ENCODE measurements at regions not wholly inside any gene's neighbourhood (a gene's known extent, or its start where the extent isn't known, plus 50 kb on each side); places are given as distances from the start of the nearest gene placed in this dataset.

DNA sequence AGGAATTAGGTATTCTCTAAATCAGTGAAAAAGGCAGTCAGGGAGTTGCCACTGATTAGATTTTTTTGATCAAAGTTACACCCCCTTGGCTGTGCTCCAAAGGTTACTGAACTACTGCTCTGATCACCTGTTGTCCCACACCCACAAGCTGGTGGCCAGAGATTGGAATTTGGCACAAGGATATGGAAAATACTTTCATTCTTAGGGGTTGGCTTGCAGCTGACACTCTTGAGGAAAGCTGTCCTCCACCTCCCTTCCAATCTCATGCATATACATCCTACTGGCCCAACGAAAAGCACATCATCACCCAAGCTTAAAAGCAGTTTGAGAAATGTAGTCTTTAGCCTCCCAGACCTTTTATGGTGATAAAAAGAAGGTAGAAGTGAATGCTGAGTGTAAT, 329.5 kb upstream of the CHAC2 start:
- no peak for TF ChIP-seq CTCF (IDR thresholded peaks at IDR 0.05; ENCODE audit: unreplicated experiment)
- Mint-ChIP-seq H3K27me3 (no peaks in the 10 kb centered on the region), H3K4me1 (ENCODE audit: low read depth) (no peaks in the 10 kb centered on the region), H3K4me3 (ENCODE audit: low read depth) (no peak overlapping the region), H3K36me3 (ENCODE audit: insufficient read depth) (no peaks in the 10 kb centered on the region), H3K9me3 (ENCODE audit: low read depth) (no peaks in the 10 kb centered on the region), H3K27ac (no peak overlapping the region)
- DNase-seq (ENCODE audit: low spot score, unreplicated experiment) = no peak

- no peaks in the 10 kb centered on the region for H3K4me1 Mint-ChIP-seq (ENCODE audit: low read depth)
- no peaks in the 10 kb centered on the region for H3K36me3 Mint-ChIP-seq (ENCODE audit: insufficient read depth)
- H3K4me3 Mint-ChIP-seq (ENCODE audit: low read depth) = no peak overlapping the region
- H3K9me3 Mint-ChIP-seq (ENCODE audit: low read depth) = no peaks in the 10 kb centered on the region
- no peak for DNase-seq (ENCODE audit: low spot score, unreplicated experiment)
- TF ChIP-seq CTCF (IDR thresholded peaks at IDR 0.05; ENCODE audit: unreplicated experiment) = no peak
- H3K27me3 Mint-ChIP-seq = no peaks in the 10 kb centered on the region
- no peak overlapping the region for H3K27ac Mint-ChIP-seq
Measured at GRCh38 chr2:53437371-53437770, 330.2 kb upstream of the CHAC2 start.

DNA sequence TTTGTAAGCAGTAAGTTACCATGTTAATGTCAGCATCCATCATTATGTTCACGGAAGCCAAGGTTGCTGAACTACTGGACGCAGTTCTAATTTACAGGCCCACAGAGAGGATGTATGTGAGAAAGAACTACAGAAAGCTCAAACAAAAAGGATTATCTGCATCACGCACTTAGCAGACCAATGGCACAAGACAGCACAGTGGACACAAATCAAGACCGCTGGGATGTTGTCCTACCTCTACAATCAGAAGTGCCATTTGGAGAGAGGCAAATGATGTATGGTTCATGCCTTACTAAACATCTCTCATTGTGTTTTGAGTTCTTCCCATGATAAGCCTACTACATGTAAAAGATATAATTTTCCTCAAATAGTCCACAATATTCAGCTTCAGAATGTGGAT, 330.7 kb upstream of the CHAC2 start:
- H3K36me3 Mint-ChIP-seq (ENCODE audit: insufficient read depth) = no peaks in the 10 kb centered on the region
- H3K4me3 Mint-ChIP-seq (ENCODE audit: low read depth) = no peak overlapping the region
- H3K4me1 Mint-ChIP-seq (ENCODE audit: low read depth) = no peaks in the 10 kb centered on the region
- no peak overlapping the region for H3K27ac Mint-ChIP-seq
- no peaks in the 10 kb centered on the region for H3K27me3 Mint-ChIP-seq
- no peak for DNase-seq (ENCODE audit: low spot score, unreplicated experiment)
- TF ChIP-seq CTCF (IDR thresholded peaks at IDR 0.05; ENCODE audit: unreplicated experiment) = no peak
- no peaks in the 10 kb centered on the region for H3K9me3 Mint-ChIP-seq (ENCODE audit: low read depth)

DNA sequence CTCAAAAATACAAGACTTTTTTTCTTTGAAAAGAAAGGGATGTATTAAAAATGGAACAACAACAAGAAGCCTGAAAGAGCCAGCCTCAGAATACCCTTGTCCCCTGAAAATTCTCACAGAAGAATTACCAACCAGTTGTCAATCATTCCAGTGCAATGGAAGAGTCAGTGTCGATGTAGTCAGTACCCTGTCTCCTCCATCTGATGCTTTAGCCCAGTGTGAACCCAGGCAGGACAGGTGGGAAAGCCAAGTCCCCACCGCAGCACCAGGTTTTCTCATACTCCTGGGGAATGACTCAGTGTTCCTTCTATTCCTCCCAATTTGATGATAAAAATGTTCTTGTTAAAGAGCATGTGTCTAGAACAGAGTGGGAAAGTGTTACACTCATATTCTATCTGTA, 332.0 kb upstream of the CHAC2 start:
- Mint-ChIP-seq H3K36me3 (ENCODE audit: insufficient read depth) (no peaks in the 10 kb centered on the region), H3K4me3 (ENCODE audit: low read depth) (no peak overlapping the region), H3K27me3 (no peaks in the 10 kb centered on the region), H3K27ac (no peak overlapping the region), H3K9me3 (ENCODE audit: low read depth) (no peaks in the 10 kb centered on the region), H3K4me1 (ENCODE audit: low read depth) (no peaks in the 10 kb centered on the region)
- DNase-seq (ENCODE audit: low spot score, unreplicated experiment) = no peak
- no peak for TF ChIP-seq CTCF (IDR thresholded peaks at IDR 0.05; ENCODE audit: unreplicated experiment)

DNA sequence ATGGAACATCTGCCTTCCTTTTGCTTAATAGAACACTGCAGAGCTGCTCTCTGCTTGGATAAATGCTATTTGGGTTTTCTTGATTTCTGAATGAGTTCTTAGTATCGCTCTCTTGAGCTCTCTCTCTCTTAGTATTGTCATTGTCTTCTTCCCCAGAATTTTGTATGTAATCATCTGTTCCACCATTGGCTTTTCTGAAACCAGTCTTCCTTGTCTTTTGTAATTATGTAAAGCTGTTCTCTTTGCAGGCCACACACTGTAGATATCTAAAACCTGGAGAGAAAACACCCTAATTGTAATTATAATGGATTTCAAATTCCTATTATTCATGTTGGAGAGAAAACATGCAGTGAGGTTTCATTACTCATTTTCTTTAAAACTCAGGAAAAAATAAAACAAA, 333.1 kb upstream of the CHAC2 start:
- Mint-ChIP-seq H3K27ac (no peak overlapping the region), H3K27me3 (no peaks in the 10 kb centered on the region), H3K4me1 (ENCODE audit: low read depth) (no peaks in the 10 kb centered on the region), H3K9me3 (ENCODE audit: low read depth) (no peaks in the 10 kb centered on the region), H3K36me3 (ENCODE audit: insufficient read depth) (no peaks in the 10 kb centered on the region), H3K4me3 (ENCODE audit: low read depth) (no peak overlapping the region)
- no peak for TF ChIP-seq CTCF (IDR thresholded peaks at IDR 0.05; ENCODE audit: unreplicated experiment)
- DNase-seq (ENCODE audit: low spot score, unreplicated experiment) = no peak

All from progenitor cell of endocrine pancreas (in vitro differentiated cells).